Activated CD4-positive, CD25-positive, alpha-beta regulatory T cell treated with anti-CD3 and anti-CD28 coated beads, Interleukin-2, amount 50 U/mL, for 24 hours (primary cell): ENCODE measurements at regions not wholly inside any gene's neighbourhood (a gene's known extent, or its start where the extent isn't known, plus 50 kb on each side); places are given as distances from the start of the nearest gene placed in this dataset.
"Not testable (repeated sequence)": the region's sequence is repeated elsewhere in the genome, so short reads cannot be mapped to it uniquely, and the experiment has no call there.

Experiments used
- ATAC-seq, 2 donors: fragments of 150-1000 bp; cut with Tn5 transposase; one replicate each; pipeline ENCODE4 v1.10.0; 2021; ENCODE audit warnings: mild to moderate bottlenecking in 1 of 2, moderate library complexity in 1 of 2

GRCh38 chr4:117577686-117578311 is 456.5 kb upstream of the NDST3 start:
- no peak for ATAC-seq

GRCh38 chr4:117588771-117589170 is 445.5 kb upstream of the NDST3 start:
- ATAC-seq: no peak

- ATAC-seq: no peak
These were observed 437.3 kb upstream of the NDST3 start for GRCh38 chr4:117596917-117597480.

GRCh38 chr4:117599393-117599792 is 434.9 kb upstream of the NDST3 start:
- ATAC-seq: not testable (repeated sequence)

- ATAC-seq: not testable (repeated sequence)
These were observed 433.4 kb upstream of the NDST3 start for GRCh38 chr4:117600936-117601335.

GRCh38 chr4:117610706-117611308 is 423.5 kb upstream of the NDST3 start:
- ATAC-seq: no peak

- ATAC-seq: no peak
These were observed 412.6 kb upstream of the NDST3 start for GRCh38 chr4:117621673-117622072.

- ATAC-seq: no peak
These were observed 411.0 kb upstream of the NDST3 start for GRCh38 chr4:117623326-117623725.

GRCh38 chr4:117626664-117627063 is 407.6 kb upstream of the NDST3 start:
- no peak for ATAC-seq

GRCh38 chr4:117634716-117635115 is 399.6 kb upstream of the NDST3 start:
- no peak for ATAC-seq

GRCh38 chr4:117637347-117637746 is 396.9 kb upstream of the NDST3 start:
- no peak for ATAC-seq

- ATAC-seq: no peak
These were observed 393.4 kb upstream of the NDST3 start for GRCh38 chr4:117640836-117641235.

- ATAC-seq: no peak
These were observed 392.8 kb upstream of the NDST3 start for GRCh38 chr4:117641519-117641918.

GRCh38 chr4:117654079-117654478 is 380.2 kb upstream of the NDST3 start:
- ATAC-seq: no peak

GRCh38 chr4:117660668-117661067 is 373.6 kb upstream of the NDST3 start:
- no peak for ATAC-seq

GRCh38 chr4:117661091-117662072 is 372.9 kb upstream of the NDST3 start:
- no peak for ATAC-seq

GRCh38 chr4:117664706-117665444 is 369.4 kb upstream of the NDST3 start:
- no peak for ATAC-seq

- ATAC-seq: no peak
These were observed 358.1 kb upstream of the NDST3 start for GRCh38 chr4:117676153-117676552.

GRCh38 chr4:117678861-117679260 is 355.4 kb upstream of the NDST3 start:
- ATAC-seq: no peak

- ATAC-seq: no peak
These were observed 342.5 kb upstream of the NDST3 start for GRCh38 chr4:117691572-117692351.

- ATAC-seq: no peak
These were observed 341.7 kb upstream of the NDST3 start for GRCh38 chr4:117692538-117692937.

- no peak for ATAC-seq
These were observed 334.7 kb upstream of the NDST3 start for GRCh38 chr4:117699595-117699994.
